ENCODE measurements at regions not wholly inside any gene's neighbourhood (a gene's known extent, or its start where the extent isn't known, plus 50 kb on each side); places are given as distances from the start of the nearest gene placed in this dataset.
"Not testable (repeated sequence)": the region's sequence is repeated elsewhere in the genome, so short reads cannot be mapped to it uniquely, and the experiment has no call there.

- not testable (repeated sequence) for H3K4me1 ChIP-seq (ENCODE audit: control insufficient read depth in 5 of 5, insufficient read depth in 5 of 5, low read length in 5 of 5); H3K9ac ChIP-seq (ENCODE audit: insufficient read depth in 1 of 2, low read length in 2 of 2); H3K27ac ChIP-seq (ENCODE audit: low read depth in 1 of 2, low read length in 1 of 2); H3K4me3 ChIP-seq; ATAC-seq (ENCODE audit: insufficient read depth, low FRiP score); H3K9me3 ChIP-seq (ENCODE audit: control insufficient read depth in 4 of 4, insufficient read depth in 3 of 4, low read length in 3 of 4); H3K27me3 ChIP-seq (ENCODE audit: control insufficient read depth in 3 of 3, insufficient read depth in 3 of 3, low read length in 2 of 3); DNase-seq; H3K36me3 ChIP-seq (ENCODE audit: control insufficient read depth in 4 of 4, insufficient read depth in 4 of 4, low read length in 4 of 4)
- WGBS, 2 donors = 40 to 83% methylated on average over 1 of the region's 1 CpG
Measured at GRCh38 chr16:29578898-29579297, 72.7 kb upstream of the NPIPB12 start.

GRCh38 chr16:29581764-29582163, 75.6 kb upstream of the NPIPB12 start:
- not testable (repeated sequence) for H3K9ac ChIP-seq (ENCODE audit: insufficient read depth in 1 of 2, low read length in 2 of 2); ATAC-seq (ENCODE audit: insufficient read depth, low FRiP score); DNase-seq; H3K36me3 ChIP-seq (ENCODE audit: control insufficient read depth in 4 of 4, insufficient read depth in 4 of 4, low read length in 4 of 4); H3K4me1 ChIP-seq (ENCODE audit: control insufficient read depth in 5 of 5, insufficient read depth in 5 of 5, low read length in 5 of 5); H3K4me3 ChIP-seq; H3K27ac ChIP-seq (ENCODE audit: low read depth in 1 of 2, low read length in 1 of 2); H3K27me3 ChIP-seq (ENCODE audit: control insufficient read depth in 3 of 3, insufficient read depth in 3 of 3, low read length in 2 of 3); H3K9me3 ChIP-seq (ENCODE audit: control insufficient read depth in 4 of 4, insufficient read depth in 3 of 4, low read length in 3 of 4)
- 82% methylated on average over 4 of the region's 4 CpGs for WGBS, 2 donors

GRCh38 chr16:29591919-29592318, 71.1 kb upstream of the SPN start:
- ATAC-seq (ENCODE audit: insufficient read depth, low FRiP score); H3K36me3 ChIP-seq (ENCODE audit: control insufficient read depth in 4 of 4, insufficient read depth in 4 of 4, low read length in 4 of 4); H3K27me3 ChIP-seq (ENCODE audit: control insufficient read depth in 3 of 3, insufficient read depth in 3 of 3, low read length in 2 of 3); H3K4me3 ChIP-seq; H3K9me3 ChIP-seq (ENCODE audit: control insufficient read depth in 4 of 4, insufficient read depth in 3 of 4, low read length in 3 of 4); DNase-seq; H3K4me1 ChIP-seq (ENCODE audit: control insufficient read depth in 5 of 5, insufficient read depth in 5 of 5, low read length in 5 of 5); H3K9ac ChIP-seq (ENCODE audit: insufficient read depth in 1 of 2, low read length in 2 of 2); H3K27ac ChIP-seq (ENCODE audit: low read depth in 1 of 2, low read length in 1 of 2): not testable (repeated sequence)
- WGBS, 2 donors = 63 to 82% methylated on average over 4 of the region's 6 CpGs

GRCh38 chr16:29594269-29594925, 68.7 kb upstream of the SPN start:
- H3K4me3 ChIP-seq = peak overlapping the region; percentile 60
- not testable (repeated sequence) for H3K36me3 ChIP-seq (ENCODE audit: control insufficient read depth in 4 of 4, insufficient read depth in 4 of 4, low read length in 4 of 4); H3K9me3 ChIP-seq (ENCODE audit: control insufficient read depth in 4 of 4, insufficient read depth in 3 of 4, low read length in 3 of 4); H3K27me3 ChIP-seq (ENCODE audit: control insufficient read depth in 3 of 3, insufficient read depth in 3 of 3, low read length in 2 of 3); H3K9ac ChIP-seq (ENCODE audit: insufficient read depth in 1 of 2, low read length in 2 of 2); H3K4me1 ChIP-seq (ENCODE audit: control insufficient read depth in 5 of 5, insufficient read depth in 5 of 5, low read length in 5 of 5)
- DNase-seq = peak in 2 of 3 donors; percentile 16 to 25
- peak overlapping the region; percentile 40 to 96 for H3K27ac ChIP-seq (ENCODE audit: low read depth in 1 of 2, low read length in 1 of 2)
- peak; percentile 71 for ATAC-seq (ENCODE audit: insufficient read depth, low FRiP score)
- 0% methylated on average over 4 to 21 of the region's 38 CpGs for WGBS, 2 donors

GRCh38 chr16:29594926-29595838, 67.9 kb upstream of the SPN start:
- not testable (repeated sequence) for H3K27me3 ChIP-seq (ENCODE audit: control insufficient read depth in 3 of 3, insufficient read depth in 3 of 3, low read length in 2 of 3); H3K9me3 ChIP-seq (ENCODE audit: control insufficient read depth in 4 of 4, insufficient read depth in 3 of 4, low read length in 3 of 4); H3K36me3 ChIP-seq (ENCODE audit: control insufficient read depth in 4 of 4, insufficient read depth in 4 of 4, low read length in 4 of 4); H3K4me1 ChIP-seq (ENCODE audit: control insufficient read depth in 5 of 5, insufficient read depth in 5 of 5, low read length in 5 of 5)
- peak; percentile 90 to 93 (median 92) for DNase-seq
- 1% methylated on average over 62 to 91 of the region's 91 CpGs for WGBS, 2 donors
- Histone ChIP-seq H3K4me3 (peak overlapping the region; percentile 78), H3K27ac (ENCODE audit: low read depth in 1 of 2, low read length in 1 of 2) (peak overlapping the region; percentile 96 to 98), H3K9ac (ENCODE audit: insufficient read depth in 1 of 2, low read length in 2 of 2) (peak overlapping the region in 1 of 2 donors; percentile 71)
- peak; percentile 96 for ATAC-seq (ENCODE audit: insufficient read depth, low FRiP score)

- not testable (repeated sequence) for H3K4me1 ChIP-seq (ENCODE audit: control insufficient read depth in 5 of 5, insufficient read depth in 5 of 5, low read length in 5 of 5); H3K4me3 ChIP-seq; H3K27me3 ChIP-seq (ENCODE audit: control insufficient read depth in 3 of 3, insufficient read depth in 3 of 3, low read length in 2 of 3); H3K36me3 ChIP-seq (ENCODE audit: control insufficient read depth in 4 of 4, insufficient read depth in 4 of 4, low read length in 4 of 4); H3K27ac ChIP-seq (ENCODE audit: low read depth in 1 of 2, low read length in 1 of 2); H3K9ac ChIP-seq (ENCODE audit: insufficient read depth in 1 of 2, low read length in 2 of 2); H3K9me3 ChIP-seq (ENCODE audit: control insufficient read depth in 4 of 4, insufficient read depth in 3 of 4, low read length in 3 of 4); ATAC-seq (ENCODE audit: insufficient read depth, low FRiP score); DNase-seq
- 94 to 96% methylated on average over 7 of the region's 7 CpGs for WGBS, 2 donors
Measured at GRCh38 chr16:29597030-29597429, 66.0 kb upstream of the SPN start.

GRCh38 chr16:29600111-29601000, 62.7 kb upstream of the SPN start:
- not testable (repeated sequence) for H3K36me3 ChIP-seq (ENCODE audit: control insufficient read depth in 4 of 4, insufficient read depth in 4 of 4, low read length in 4 of 4); H3K9ac ChIP-seq (ENCODE audit: insufficient read depth in 1 of 2, low read length in 2 of 2); H3K27ac ChIP-seq (ENCODE audit: low read depth in 1 of 2, low read length in 1 of 2); ATAC-seq (ENCODE audit: insufficient read depth, low FRiP score); H3K27me3 ChIP-seq (ENCODE audit: control insufficient read depth in 3 of 3, insufficient read depth in 3 of 3, low read length in 2 of 3); H3K9me3 ChIP-seq (ENCODE audit: control insufficient read depth in 4 of 4, insufficient read depth in 3 of 4, low read length in 3 of 4); H3K4me1 ChIP-seq (ENCODE audit: control insufficient read depth in 5 of 5, insufficient read depth in 5 of 5, low read length in 5 of 5); DNase-seq; H3K4me3 ChIP-seq
- 38 to 64% methylated on average over 26 of the region's 26 CpGs for WGBS, 2 donors
